Thyroid gland (tissue), 4 donors: ENCODE measurements at regions not wholly inside any gene's neighbourhood (a gene's known extent, or its start where the extent isn't known, plus 50 kb on each side); places are given as distances from the start of the nearest gene placed in this dataset.

Experiments used
- CTCF ChIP-seq, 6 experiments: fragments of 200-600 bp in 3 of 6; fragments of 450-650 bp in 3 of 6; sonication (generic) in 3 of 6; IDR thresholded peaks; one replicate each; pipeline ENCODE4 v1.5.1; 2016 to 2019; ENCODE audit warnings: antibody characterized with exemption in 6 of 6, mild to moderate bottlenecking in 2 of 6, inconsistent platforms in 1 of 6, moderate library complexity in 1 of 6
- POLR2A ChIP-seq, 2 donors: fragments of 450-650 bp; IDR thresholded peaks; one replicate each; pipeline ENCODE4 v1.6.1; 2017; ENCODE audit warnings: antibody characterized with exemption in 2 of 2, mild to moderate bottlenecking in 2 of 2, moderate library complexity in 1 of 2

GRCh38 chr5:86452251-86452650, 165.5 kb upstream of the COX7C start:
- TF ChIP-seq CTCF (IDR thresholded peaks at IDR 0.05) (no peak), POLR2A (IDR thresholded peaks at IDR 0.05) (no peak)
